Calu3 (cell line): ENCODE measurements at regions not wholly inside any gene's neighbourhood (a gene's known extent, or its start where the extent isn't known, plus 50 kb on each side); places are given as distances from the start of the nearest gene placed in this dataset.

ENCODE experiments used
- BruUV-seq: library from RNA; stranded (reverse); fragments of 400-500 nt; replicated peaks from 2 replicates; lab custom pipeline; 2021; lab: Mats Ljungman, UMichigan
- CTCF ChIA-PET: fragments of 300-600 bp; sonication (Branson Sonifier 250); formaldehyde crosslinking; loops from one replicate; lab custom pipeline; 2022; ENCODE audit warnings: antibody characterized with exemption; lab: Charles Lee
- DNase-seq: peaks from one replicate; pipeline ENCODE4 v3.0.0; 2022
- H3K27ac Mint-ChIP-seq: one replicate; pipeline ENCODE4 v1.8.0; 2022; ENCODE audit warnings: mixed read lengths; ENCODE audit not compliant: unreplicated experiment
- H3K27me3 Mint-ChIP-seq: one replicate; pipeline ENCODE4 v1.8.0; 2022; ENCODE audit warnings: mixed read lengths; ENCODE audit not compliant: unreplicated experiment
- H3K36me3 Mint-ChIP-seq: one replicate; pipeline ENCODE4 v1.8.0; 2022; ENCODE audit warnings: mild to moderate bottlenecking, moderate library complexity, mixed read lengths; ENCODE audit not compliant: insufficient read depth, unreplicated experiment
- H3K4me1 Mint-ChIP-seq: one replicate; pipeline ENCODE4 v1.8.0; 2022; ENCODE audit warnings: mild to moderate bottlenecking, low read depth, mixed read lengths; ENCODE audit not compliant: unreplicated experiment
- H3K4me3 Mint-ChIP-seq: one replicate; pipeline ENCODE4 v1.8.0; 2022; ENCODE audit warnings: mild to moderate bottlenecking, low read depth, moderate library complexity, mixed read lengths; ENCODE audit not compliant: unreplicated experiment
- H3K9me3 Mint-ChIP-seq: one replicate; pipeline ENCODE4 v1.8.0; 2022; ENCODE audit warnings: low read depth, mixed read lengths; ENCODE audit not compliant: unreplicated experiment
- CTCF ChIP-seq: fragments of 200-600 bp; IDR thresholded peaks from one replicate; pipeline ENCODE4 v1.8.0; 2022; ENCODE audit warnings: antibody characterized with exemption; ENCODE audit not compliant: unreplicated experiment
- intact Hi-C: fragments of 100-400 bp; cut with micrococcal nuclease; formaldehyde crosslinking; loops from one replicate; pipeline ENCODE4 v1.10.0; 2022; ENCODE audit not compliant: unreplicated experiment

- H3K9me3 Mint-ChIP-seq, result no peaks in the 10 kb centered on the region
- intact Hi-C loops, result no loop called here
- BruUV-seq, result no TSS peak
- H3K4me3 Mint-ChIP-seq, result no peak overlapping the region
- TF ChIP-seq CTCF, result no peak
- H3K27me3 Mint-ChIP-seq, result no peaks in the 10 kb centered on the region
- H3K27ac Mint-ChIP-seq, result peak overlapping the region; percentile 47
- no peaks in the 10 kb centered on the region for H3K4me1 Mint-ChIP-seq
- CTCF ChIA-PET, result no interaction called here
- H3K36me3 Mint-ChIP-seq, result no peaks in the 10 kb centered on the region
- DNase-seq, result peak; percentile 16
Measured at GRCh38 chr13:107202371-107203023, 634.6 kb upstream of the ARGLU1 start.

- no peak for TF ChIP-seq CTCF
- no peaks in the 10 kb centered on the region for H3K27me3 Mint-ChIP-seq
- DNase-seq, result no peak
- intact Hi-C loops, result no loop called here
- no peaks in the 10 kb centered on the region for H3K4me1 Mint-ChIP-seq
- CTCF ChIA-PET, result no interaction called here
- no peak overlapping the region for H3K4me3 Mint-ChIP-seq
- H3K27ac Mint-ChIP-seq, result no peak overlapping the region
- no TSS peak for BruUV-seq
- H3K36me3 Mint-ChIP-seq, result no peaks in the 10 kb centered on the region
- H3K9me3 Mint-ChIP-seq, result no peaks in the 10 kb centered on the region
Measured at GRCh38 chr13:107200491-107200890, 632.6 kb upstream of the ARGLU1 start.

- H3K4me3 Mint-ChIP-seq, result no peak overlapping the region
- CTCF ChIA-PET, result no interaction called here
- no peaks in the 10 kb centered on the region for H3K36me3 Mint-ChIP-seq
- intact Hi-C loops, result no loop called here
- no peaks in the 10 kb centered on the region for H3K4me1 Mint-ChIP-seq
- peak; percentile 4 for DNase-seq
- no TSS peak for BruUV-seq
- no peaks in the 10 kb centered on the region for H3K9me3 Mint-ChIP-seq
- no peak for TF ChIP-seq CTCF
- H3K27ac Mint-ChIP-seq, result no peak overlapping the region
- H3K27me3 Mint-ChIP-seq, result no peaks in the 10 kb centered on the region
Measured at GRCh38 chr13:107192289-107192688, 624.4 kb upstream of the ARGLU1 start.

- no TSS peak for BruUV-seq
- CTCF ChIA-PET, result no interaction called here
- TF ChIP-seq CTCF, result no peak
- H3K4me1 Mint-ChIP-seq, result no peaks in the 10 kb centered on the region
- intact Hi-C loops, result no loop called here
- no peaks in the 10 kb centered on the region for H3K36me3 Mint-ChIP-seq
- no peaks in the 10 kb centered on the region for H3K27me3 Mint-ChIP-seq
- no peak overlapping the region for H3K27ac Mint-ChIP-seq
- no peak overlapping the region for H3K4me3 Mint-ChIP-seq
- H3K9me3 Mint-ChIP-seq, result no peaks in the 10 kb centered on the region
- DNase-seq, result no peak
Measured at GRCh38 chr13:107190065-107190464, 622.1 kb upstream of the ARGLU1 start.
